ENCODE measurements at regions not wholly inside any gene's neighbourhood (a gene's known extent, or its start where the extent isn't known, plus 50 kb on each side); places are given as distances from the start of the nearest gene placed in this dataset.
"Not testable (repeated sequence)": the region's sequence is repeated elsewhere in the genome, so short reads cannot be mapped to it uniquely, and the experiment has no call there.

- no peaks in the 10 kb centered on the region for H3K27me3 ChIP-seq (ENCODE audit: insufficient read depth, poor library complexity, severe bottlenecking)
- TF ChIP-seq, protein P1, sequence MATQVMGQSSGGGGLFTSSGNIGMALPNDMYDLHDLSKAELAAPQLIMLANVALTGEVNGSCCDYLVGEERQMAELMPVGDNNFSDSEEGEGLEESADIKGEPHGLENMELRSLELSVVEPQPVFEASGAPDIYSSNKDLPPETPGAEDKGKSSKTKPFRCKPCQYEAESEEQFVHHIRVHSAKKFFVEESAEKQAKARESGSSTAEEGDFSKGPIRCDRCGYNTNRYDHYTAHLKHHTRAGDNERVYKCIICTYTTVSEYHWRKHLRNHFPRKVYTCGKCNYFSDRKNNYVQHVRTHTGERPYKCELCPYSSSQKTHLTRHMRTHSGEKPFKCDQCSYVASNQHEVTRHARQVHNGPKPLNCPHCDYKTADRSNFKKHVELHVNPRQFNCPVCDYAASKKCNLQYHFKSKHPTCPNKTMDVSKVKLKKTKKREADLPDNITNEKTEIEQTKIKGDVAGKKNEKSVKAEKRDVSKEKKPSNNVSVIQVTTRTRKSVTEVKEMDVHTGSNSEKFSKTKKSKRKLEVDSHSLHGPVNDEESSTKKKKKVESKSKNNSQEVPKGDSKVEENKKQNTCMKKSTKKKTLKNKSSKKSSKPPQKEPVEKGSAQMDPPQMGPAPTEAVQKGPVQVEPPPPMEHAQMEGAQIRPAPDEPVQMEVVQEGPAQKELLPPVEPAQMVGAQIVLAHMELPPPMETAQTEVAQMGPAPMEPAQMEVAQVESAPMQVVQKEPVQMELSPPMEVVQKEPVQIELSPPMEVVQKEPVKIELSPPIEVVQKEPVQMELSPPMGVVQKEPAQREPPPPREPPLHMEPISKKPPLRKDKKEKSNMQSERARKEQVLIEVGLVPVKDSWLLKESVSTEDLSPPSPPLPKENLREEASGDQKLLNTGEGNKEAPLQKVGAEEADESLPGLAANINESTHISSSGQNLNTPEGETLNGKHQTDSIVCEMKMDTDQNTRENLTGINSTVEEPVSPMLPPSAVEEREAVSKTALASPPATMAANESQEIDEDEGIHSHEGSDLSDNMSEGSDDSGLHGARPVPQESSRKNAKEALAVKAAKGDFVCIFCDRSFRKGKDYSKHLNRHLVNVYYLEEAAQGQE (IDR thresholded peaks at IDR 0.05; ENCODE audit: insufficient replicate concordance, low read depth): no peak
- TF ChIP-seq GABPA (IDR thresholded peaks at IDR 0.05; ENCODE audit: low read depth) (no peak), SPI1 (IDR thresholded peaks at IDR 0.05; ENCODE audit: borderline replicate concordance, low read depth) (no peak), CTCF (IDR thresholded peaks at IDR 0.05; ENCODE audit: insufficient read depth, low read length) (no peak), POLR2AphosphoS5 (IDR thresholded peaks at IDR 0.05; ENCODE audit: low read depth) (no peak)
- no peak for DNase-seq (ENCODE audit: low read depth in 1 of 2, low spot score in 1 of 2)
These were observed 179.1 kb downstream of the ABCC12 start for GRCh38 chr16:47976636-47977210.

DNA sequence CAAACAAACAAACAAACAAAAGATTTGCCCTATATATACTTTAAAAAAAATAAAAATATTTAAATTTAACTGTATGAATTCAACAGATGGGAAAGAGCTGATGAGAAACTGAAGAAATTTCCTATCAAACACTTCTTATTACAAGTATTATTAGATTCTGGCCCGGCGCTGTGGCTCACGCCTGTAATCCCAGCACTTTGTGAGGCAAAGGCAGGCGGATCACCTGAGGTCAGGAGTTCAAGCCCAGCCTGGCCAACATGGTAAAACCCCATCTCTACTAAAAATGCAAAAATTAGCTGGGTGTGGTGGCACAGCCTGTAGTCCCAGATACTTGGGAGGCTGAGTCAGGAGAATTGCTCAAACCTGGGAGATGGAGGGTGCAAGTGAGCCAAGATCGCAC is 180.8 kb downstream of the ABCC12 start:
- H3K27me3 ChIP-seq (ENCODE audit: insufficient read depth, poor library complexity, severe bottlenecking); H3K27ac ChIP-seq (replicated peaks); DNase-seq (ENCODE audit: low read depth in 1 of 2, low spot score in 1 of 2); H3K4me3 ChIP-seq (replicated peaks; ENCODE audit: insufficient read depth, low read length): not testable (repeated sequence)

More at GRCh38 chr16:47976636-47977210, 179.1 kb downstream of the ABCC12 start:
- Histone ChIP-seq H3K27ac (replicated peaks) (no peak overlapping the region), H3K4me3 (replicated peaks; ENCODE audit: insufficient read depth, low read length) (no peak overlapping the region)

- no peak overlapping the region for H3K4me3 ChIP-seq (replicated peaks; ENCODE audit: insufficient read depth, low read length)
- no peak for TF ChIP-seq SPI1 (IDR thresholded peaks at IDR 0.05; ENCODE audit: borderline replicate concordance, low read depth)
- no peak for TF ChIP-seq CTCF (IDR thresholded peaks at IDR 0.05; ENCODE audit: insufficient read depth, low read length)
- TF ChIP-seq, protein P1 (IDR thresholded peaks at IDR 0.05; ENCODE audit: insufficient replicate concordance, low read depth): no peak
- no peak for TF ChIP-seq GABPA (IDR thresholded peaks at IDR 0.05; ENCODE audit: low read depth)
- no peak for TF ChIP-seq POLR2AphosphoS5 (IDR thresholded peaks at IDR 0.05; ENCODE audit: low read depth)
- no peak for DNase-seq (ENCODE audit: low read depth in 1 of 2, low spot score in 1 of 2)
- H3K27me3 ChIP-seq (ENCODE audit: insufficient read depth, poor library complexity, severe bottlenecking): no peaks in the 10 kb centered on the region
- H3K27ac ChIP-seq (replicated peaks): no peak overlapping the region
These were observed 182.2 kb downstream of the ABCC12 start for GRCh38 chr16:47973552-47973951.

- H3K27me3 ChIP-seq (ENCODE audit: insufficient read depth, poor library complexity, severe bottlenecking): no peaks in the 10 kb centered on the region
- H3K27ac ChIP-seq (replicated peaks): no peak overlapping the region
- no peak for TF ChIP-seq SPI1 (IDR thresholded peaks at IDR 0.05; ENCODE audit: borderline replicate concordance, low read depth)
- TF ChIP-seq, protein P1 (IDR thresholded peaks at IDR 0.05; ENCODE audit: insufficient replicate concordance, low read depth): no peak
- no peak for TF ChIP-seq CTCF (IDR thresholded peaks at IDR 0.05; ENCODE audit: insufficient read depth, low read length)
- TF ChIP-seq POLR2AphosphoS5 (IDR thresholded peaks at IDR 0.05; ENCODE audit: low read depth): no peak
- TF ChIP-seq GABPA (IDR thresholded peaks at IDR 0.05; ENCODE audit: low read depth): no peak
- DNase-seq (ENCODE audit: low read depth in 1 of 2, low spot score in 1 of 2): no peak
- no peak overlapping the region for H3K4me3 ChIP-seq (replicated peaks; ENCODE audit: insufficient read depth, low read length)
These were observed 183.4 kb downstream of the ABCC12 start for GRCh38 chr16:47972246-47972985.
